Activated T-cell treated with anti-CD3 and anti-CD28 coated beads, Interleukin-2, amount 50 U/mL, for 72 hours (primary cell): ENCODE measurements at regions not wholly inside any gene's neighbourhood (a gene's known extent, or its start where the extent isn't known, plus 50 kb on each side); places are given as distances from the start of the nearest gene placed in this dataset.
"Not testable (repeated sequence)": the region's sequence is repeated elsewhere in the genome, so short reads cannot be mapped to it uniquely, and the experiment has no call there.

ENCODE experiments used
- ATAC-seq, 2 donors: fragments of 150-1000 bp; cut with Tn5 transposase; replicated peaks in 1 of 2; 2 replicates each; pipeline ENCODE4 v1.10.0; 2021; ENCODE audit warnings: moderate library complexity in 2 of 2, mild to moderate bottlenecking in 1 of 2
- DNase-seq, 2 donors: peaks; one replicate each; pipeline ENCODE4 v3.0.0; 2021 to 2022; ENCODE audit warnings: mixed read lengths in 1 of 2
- H3K27ac Mint-ChIP-seq: one replicate; pipeline ENCODE4 v1.8.0; 2022; ENCODE audit warnings: mild to moderate bottlenecking, moderate library complexity, mixed read lengths
- H3K27me3 Mint-ChIP-seq: one replicate; pipeline ENCODE4 v1.8.0; 2022; ENCODE audit warnings: low read depth, mixed read lengths
- H3K36me3 Mint-ChIP-seq, 2 donors: one replicate each; pipeline ENCODE4 v1.8.0; 2022; ENCODE audit warnings: mixed read lengths in 2 of 2, mild to moderate bottlenecking in 1 of 2; ENCODE audit not compliant: insufficient read depth in 2 of 2
- H3K4me1 Mint-ChIP-seq: one replicate; pipeline ENCODE4 v1.8.0; 2022; ENCODE audit warnings: low read depth, mixed read lengths
- H3K4me3 Mint-ChIP-seq, 2 donors: one replicate each; pipeline ENCODE4 v1.8.0; 2022; ENCODE audit warnings: mild to moderate bottlenecking in 2 of 2, mixed read lengths in 2 of 2, moderate library complexity in 2 of 2
- H3K9me3 Mint-ChIP-seq, 2 donors: one replicate each; pipeline ENCODE4 v1.8.0; 2022; ENCODE audit warnings: mixed read lengths in 2 of 2

DNA sequence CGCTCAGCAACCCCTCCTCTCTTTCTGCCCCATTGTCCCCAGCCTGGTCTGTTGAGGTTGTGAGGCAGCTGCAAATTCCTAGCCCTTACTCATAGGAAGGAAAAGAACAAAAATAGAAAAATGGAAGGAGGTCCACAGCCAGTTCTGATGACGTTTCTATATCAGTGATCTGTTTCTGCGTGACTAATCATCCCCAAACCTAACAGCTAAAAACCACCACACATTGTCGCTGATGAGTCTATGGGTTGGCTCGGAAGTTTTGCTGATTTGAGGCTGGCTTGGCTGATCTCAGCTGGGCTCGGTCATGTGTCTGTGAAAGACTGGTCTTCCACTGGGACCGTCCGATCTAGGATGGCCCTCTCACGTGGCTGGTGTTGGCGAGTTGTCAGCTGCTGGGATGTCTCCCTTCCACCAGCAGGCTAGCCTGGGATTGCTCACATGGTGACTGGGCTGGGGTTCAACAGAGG lies 200.6 kb upstream of the ZNF618 start:
- Mint-ChIP-seq H3K4me3 (no peak overlapping the region), H3K36me3 (no peaks in the 10 kb centered on the region), H3K27ac (no peak overlapping the region), H3K27me3 (peaks cover 55% of the 10 kb centered on the region), H3K4me1 (peaks cover 8% of the 10 kb centered on the region), H3K9me3 (no peaks in the 10 kb centered on the region)
- DNase-seq (no peak), ATAC-seq (peak; percentile 37 to 71)

DNA sequence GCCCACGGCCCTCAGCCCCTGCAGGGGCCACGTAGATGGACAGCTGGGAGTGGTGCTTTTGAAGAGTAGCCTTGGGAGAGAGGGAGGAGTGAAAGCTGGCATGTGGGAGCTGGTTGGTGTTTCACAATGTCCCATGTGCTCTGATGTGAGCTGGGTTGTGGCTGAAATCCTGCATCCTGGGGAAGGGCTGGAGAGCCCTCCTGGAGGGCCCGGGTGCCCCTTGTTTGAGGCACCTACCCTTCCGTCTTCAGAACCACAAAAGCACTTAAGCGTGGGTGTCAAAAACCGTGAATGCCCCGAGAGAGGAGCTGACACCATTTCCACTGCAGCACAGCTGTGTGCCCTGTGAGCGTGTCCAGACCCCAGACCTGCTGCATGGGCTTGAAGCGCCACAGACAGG lies 199.1 kb upstream of the ZNF618 start:
- H3K4me3 Mint-ChIP-seq, result no peak overlapping the region
- H3K27me3 Mint-ChIP-seq, result peaks cover 66% of the 10 kb centered on the region
- peaks cover 8% of the 10 kb centered on the region for H3K4me1 Mint-ChIP-seq
- H3K27ac Mint-ChIP-seq, result no peak overlapping the region
- H3K36me3 Mint-ChIP-seq, result no peaks in the 10 kb centered on the region
- DNase-seq (no peak), ATAC-seq (no peak)
- H3K9me3 Mint-ChIP-seq, result no peaks in the 10 kb centered on the region

GRCh38 chr9:113677569-113677968 lies 198.5 kb upstream of the ZNF618 start:
- no peak overlapping the region for H3K27ac Mint-ChIP-seq
- DNase-seq (no peak), ATAC-seq (no peak)
- no peaks in the 10 kb centered on the region for H3K9me3 Mint-ChIP-seq
- no peaks in the 10 kb centered on the region for H3K36me3 Mint-ChIP-seq
- peaks cover 66% of the 10 kb centered on the region for H3K27me3 Mint-ChIP-seq
- H3K4me3 Mint-ChIP-seq, result no peak overlapping the region
- peaks cover 8% of the 10 kb centered on the region for H3K4me1 Mint-ChIP-seq

- no peak overlapping the region for H3K27ac Mint-ChIP-seq
- H3K27me3 Mint-ChIP-seq, result peaks cover 66% of the 10 kb centered on the region
- no peaks in the 10 kb centered on the region for H3K9me3 Mint-ChIP-seq
- H3K4me3 Mint-ChIP-seq, result no peak overlapping the region
- no peak for ATAC-seq
- H3K4me1 Mint-ChIP-seq, result peaks cover 8% of the 10 kb centered on the region
- no peaks in the 10 kb centered on the region for H3K36me3 Mint-ChIP-seq
- DNase-seq, result no peak
These were observed 197.8 kb upstream of the ZNF618 start for GRCh38 chr9:113678119-113678858.

DNA sequence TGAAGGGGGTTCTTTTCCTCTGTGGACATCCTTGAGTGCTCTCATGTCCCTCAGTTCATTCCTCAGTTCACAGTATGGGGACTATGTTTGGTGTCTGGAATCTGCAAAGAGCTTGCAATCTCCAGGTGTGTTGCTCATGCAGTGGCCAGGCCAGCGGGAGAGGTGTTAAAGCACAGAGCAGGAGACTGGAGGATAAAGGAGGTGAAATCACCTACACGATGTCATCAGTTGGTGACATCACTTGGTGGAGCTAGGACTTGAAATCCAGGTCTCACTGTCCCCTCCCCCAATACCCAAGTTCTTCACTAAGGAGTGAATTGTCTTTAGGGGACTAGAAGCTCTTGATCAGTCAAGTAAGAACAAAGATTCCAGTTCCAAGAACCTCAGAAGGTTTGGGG lies 197.3 kb upstream of the ZNF618 start:
- no peak overlapping the region for H3K27ac Mint-ChIP-seq
- no peak overlapping the region for H3K4me3 Mint-ChIP-seq
- H3K4me1 Mint-ChIP-seq, result peaks cover 8% of the 10 kb centered on the region
- no peaks in the 10 kb centered on the region for H3K36me3 Mint-ChIP-seq
- H3K27me3 Mint-ChIP-seq, result peaks cover 65% of the 10 kb centered on the region
- no peaks in the 10 kb centered on the region for H3K9me3 Mint-ChIP-seq
- no peak for ATAC-seq
- DNase-seq, result no peak

DNA sequence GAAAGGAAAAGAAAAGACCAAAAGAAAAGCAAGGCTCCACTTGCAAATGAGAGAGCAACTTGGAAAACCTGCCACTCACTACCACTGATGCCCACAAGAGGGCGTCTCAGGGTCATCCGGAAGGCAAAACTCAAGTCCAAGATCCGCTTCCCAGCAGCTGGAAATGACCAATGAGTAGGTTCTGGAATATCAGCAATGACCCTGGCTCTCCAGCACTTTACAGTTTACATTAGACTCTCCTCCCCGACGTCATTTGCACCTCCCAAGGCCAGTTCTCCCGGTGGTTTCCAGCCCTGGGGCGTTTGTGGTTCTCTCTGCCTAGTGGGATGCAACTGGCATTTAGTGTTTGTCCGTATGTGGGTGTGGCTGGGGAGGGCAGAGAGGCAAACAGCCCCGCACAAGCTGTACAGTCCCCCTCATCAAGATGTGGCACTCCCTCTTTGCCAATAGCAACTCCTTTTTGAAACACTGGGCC lies 193.8 kb upstream of the ZNF618 start:
- Mint-ChIP-seq H3K4me3 (no peak overlapping the region), H3K9me3 (peaks cover 0 to 4% of the 10 kb centered on the region in 2 donors), H3K27me3 (peaks cover 66% of the 10 kb centered on the region), H3K27ac (no peak overlapping the region), H3K36me3 (no peaks in the 10 kb centered on the region), H3K4me1 (peaks cover under 1% of the 10 kb centered on the region)
- no peak for ATAC-seq
- DNase-seq, result peak; percentile 46 to 48

- H3K27me3 Mint-ChIP-seq, result peaks cover 64% of the 10 kb centered on the region
- not testable (repeated sequence) for H3K36me3 Mint-ChIP-seq, H3K27ac Mint-ChIP-seq, ATAC-seq, H3K4me1 Mint-ChIP-seq, H3K4me3 Mint-ChIP-seq, DNase-seq, H3K9me3 Mint-ChIP-seq
These were observed 190.5 kb upstream of the ZNF618 start for GRCh38 chr9:113685636-113686035.

- Mint-ChIP-seq H3K4me3 (no peak overlapping the region), H3K36me3 (no peaks in the 10 kb centered on the region), H3K27ac (no peak overlapping the region), H3K9me3 (peaks cover 0 to 4% of the 10 kb centered on the region in 2 donors), H3K27me3 (peaks cover 69% of the 10 kb centered on the region), H3K4me1 (no peaks in the 10 kb centered on the region)
- ATAC-seq, result no peak
- DNase-seq, result no peak
These were observed 188.9 kb upstream of the ZNF618 start for GRCh38 chr9:113687107-113687679.

- H3K27me3 Mint-ChIP-seq, result peaks cover 75% of the 10 kb centered on the region
- peaks cover 0 to 4% of the 10 kb centered on the region in 2 donors for H3K9me3 Mint-ChIP-seq
- ATAC-seq (no peak), DNase-seq (no peak)
- no peaks in the 10 kb centered on the region for H3K36me3 Mint-ChIP-seq
- H3K4me3 Mint-ChIP-seq, result no peak overlapping the region
- H3K4me1 Mint-ChIP-seq, result no peaks in the 10 kb centered on the region
- no peak overlapping the region for H3K27ac Mint-ChIP-seq
These were observed 188.3 kb upstream of the ZNF618 start for GRCh38 chr9:113687680-113688371.

GRCh38 chr9:113690055-113690740 lies 185.9 kb upstream of the ZNF618 start:
- H3K4me1 Mint-ChIP-seq, result no peaks in the 10 kb centered on the region
- no peaks in the 10 kb centered on the region for H3K36me3 Mint-ChIP-seq
- no peak overlapping the region for H3K27ac Mint-ChIP-seq
- DNase-seq (no peak), ATAC-seq (no peak)
- no peak overlapping the region for H3K4me3 Mint-ChIP-seq
- peaks cover 0 to 4% of the 10 kb centered on the region in 2 donors for H3K9me3 Mint-ChIP-seq
- peaks cover 68% of the 10 kb centered on the region for H3K27me3 Mint-ChIP-seq

GRCh38 chr9:113692256-113692655 lies 183.9 kb upstream of the ZNF618 start:
- Mint-ChIP-seq H3K27ac (no peak overlapping the region), H3K4me1 (no peaks in the 10 kb centered on the region), H3K9me3 (peaks cover 0 to 2% of the 10 kb centered on the region in 2 donors), H3K27me3 (peaks cover 48% of the 10 kb centered on the region), H3K4me3 (no peak overlapping the region), H3K36me3 (no peaks in the 10 kb centered on the region)
- DNase-seq (no peak), ATAC-seq (no peak)

- H3K27ac Mint-ChIP-seq, result no peak overlapping the region
- H3K4me3 Mint-ChIP-seq, result no peak overlapping the region
- DNase-seq, result no peak
- H3K4me1 Mint-ChIP-seq, result no peaks in the 10 kb centered on the region
- H3K9me3 Mint-ChIP-seq, result peaks cover 0 to 2% of the 10 kb centered on the region in 2 donors
- H3K36me3 Mint-ChIP-seq, result no peaks in the 10 kb centered on the region
- H3K27me3 Mint-ChIP-seq, result peaks cover 34% of the 10 kb centered on the region
- no peak for ATAC-seq
These were observed 181.2 kb upstream of the ZNF618 start for GRCh38 chr9:113694912-113695311.

DNA sequence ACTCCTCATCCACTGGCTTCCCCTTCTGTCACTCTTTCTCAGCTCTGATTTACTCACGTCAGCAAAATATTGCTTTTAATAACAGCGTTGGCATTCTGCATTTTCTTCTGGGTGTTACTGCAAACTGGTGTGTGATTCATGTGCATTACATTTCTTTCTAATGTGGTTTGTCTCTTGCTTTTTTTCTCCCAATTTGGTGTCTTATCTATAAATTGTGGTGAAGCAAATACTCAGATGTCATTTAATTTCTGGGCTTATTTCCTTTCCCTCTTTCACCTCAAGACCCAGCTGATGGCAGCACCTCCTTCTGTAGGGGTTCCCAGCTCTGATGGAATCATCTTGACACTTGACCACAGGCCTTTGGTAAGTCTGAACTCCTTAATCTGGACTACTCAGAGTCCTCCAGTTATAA lies 180.7 kb upstream of the ZNF618 start:
- Mint-ChIP-seq H3K27me3 (peaks cover 34% of the 10 kb centered on the region), H3K36me3 (no peaks in the 10 kb centered on the region), H3K4me3 (no peak overlapping the region), H3K4me1 (no peaks in the 10 kb centered on the region), H3K9me3 (peaks cover 0 to 2% of the 10 kb centered on the region in 2 donors), H3K27ac (no peak overlapping the region)
- ATAC-seq (no peak), DNase-seq (no peak)
